ENCODE measurements at regions not wholly inside any gene's neighbourhood (a gene's known extent, or its start where the extent isn't known, plus 50 kb on each side); places are given as distances from the start of the nearest gene placed in this dataset.

GRCh38 chr12:84375449-84376170, 537.0 kb downstream of the SLC6A15 start:
- DNase-seq = peak; percentile 21

GRCh38 chr12:84362552-84362897, 550.1 kb downstream of the SLC6A15 start:
- DNase-seq = no peak

GRCh38 chr12:84361651-84362551, 550.7 kb downstream of the SLC6A15 start:
- DNase-seq = no peak

GRCh38 chr12:84357314-84357713, 555.3 kb downstream of the SLC6A15 start:
- DNase-seq = no peak

GRCh38 chr12:84356224-84356623, 556.4 kb downstream of the SLC6A15 start:
- no peak for DNase-seq

DNA sequence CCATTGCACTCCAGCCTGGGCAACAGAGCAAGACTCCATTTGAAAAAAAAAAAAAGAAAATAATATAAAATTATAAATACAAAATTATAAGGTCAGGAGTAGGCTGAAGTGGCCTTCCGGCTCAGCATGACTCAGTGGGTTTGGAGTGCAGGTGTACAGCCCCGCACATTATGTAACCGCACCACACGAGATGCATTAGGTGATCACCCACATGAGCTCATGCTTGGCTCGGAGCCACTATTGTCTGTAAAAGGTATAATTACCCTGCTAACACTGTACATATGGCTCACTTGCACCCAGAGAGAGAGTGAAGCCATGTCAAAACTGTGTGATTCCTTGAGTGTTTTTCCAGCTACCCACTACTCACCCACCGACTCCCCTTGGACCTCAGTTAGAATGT, 557.0 kb downstream of the SLC6A15 start:
- DNase-seq = no peak

- no peak for DNase-seq
Measured at GRCh38 chr12:84348582-84348981, 564.0 kb downstream of the SLC6A15 start.

DNA sequence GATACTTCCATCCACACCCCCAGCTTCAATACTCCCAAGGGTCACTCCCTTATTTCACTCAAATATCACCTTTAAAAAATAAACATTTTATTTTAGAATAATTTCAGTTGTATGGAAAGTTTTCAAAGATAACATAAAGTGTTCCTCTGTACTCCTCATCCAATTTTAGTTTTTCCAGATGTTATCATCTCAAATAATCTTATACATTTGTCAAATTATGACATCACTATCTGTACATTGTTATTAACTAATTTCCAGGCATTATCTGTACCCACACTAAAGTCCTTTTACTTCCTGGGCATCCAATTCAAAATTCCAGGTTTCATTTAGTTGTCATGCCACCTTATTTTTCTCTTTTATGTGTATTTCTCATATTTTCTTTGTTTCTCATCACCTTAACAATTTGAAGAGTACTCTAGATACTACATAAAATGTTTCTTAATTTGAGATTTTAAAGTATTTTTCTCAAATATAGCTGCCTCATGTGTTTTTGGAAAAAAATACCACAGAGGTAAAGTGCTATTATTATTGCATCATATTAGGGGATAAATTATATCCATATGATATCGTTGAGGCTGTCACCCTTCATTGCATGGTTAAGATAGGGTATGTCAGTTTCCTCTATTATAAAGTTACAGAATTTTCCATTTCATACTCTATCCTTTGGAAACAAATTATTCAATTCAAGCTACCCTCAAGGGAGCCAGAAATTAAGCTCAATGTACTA, 571.0 kb downstream of the SLC6A15 start:
- no peak for DNase-seq

- DNase-seq = no peak
Measured at GRCh38 chr12:84336231-84336630, 576.4 kb downstream of the SLC6A15 start.

DNA sequence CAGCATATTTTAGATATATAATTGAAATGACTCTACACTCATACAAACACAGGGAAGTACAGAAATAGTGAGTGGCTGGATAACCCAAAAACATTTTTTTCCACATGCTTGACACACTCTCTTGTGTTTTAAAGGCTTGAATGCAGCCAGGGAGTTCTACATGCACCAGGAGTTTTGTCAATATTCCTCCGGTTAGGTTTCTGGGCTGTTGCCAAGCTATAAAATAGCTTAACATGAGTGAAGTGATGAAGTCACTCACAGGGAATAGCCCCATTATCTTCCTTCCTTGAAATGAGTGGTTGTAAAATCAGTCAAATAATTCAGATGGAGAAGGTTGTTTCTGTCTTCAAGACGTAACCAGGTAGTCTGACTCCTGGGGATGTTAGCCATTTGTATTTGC, 582.7 kb downstream of the SLC6A15 start:
- DNase-seq = peak; percentile 7

DNA sequence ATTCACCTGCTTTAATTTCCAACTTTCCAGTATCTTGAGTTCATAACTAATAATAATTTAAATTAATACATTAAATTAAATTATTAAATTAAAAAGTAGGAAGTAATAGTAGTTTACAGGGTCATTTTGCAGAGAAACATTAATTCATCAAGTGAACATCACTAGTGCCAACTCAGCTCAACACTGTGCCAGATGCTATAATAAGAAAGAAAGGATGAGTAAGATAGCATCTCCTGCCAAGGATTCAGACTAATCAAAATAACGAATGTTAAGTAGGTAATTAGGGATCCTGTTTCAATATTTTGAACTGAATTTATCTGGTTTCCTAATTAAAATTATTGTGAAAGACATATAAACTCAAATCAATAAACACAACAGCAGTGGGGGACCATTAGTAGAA, 596.7 kb downstream of the SLC6A15 start:
- DNase-seq = no peak

GRCh38 chr12:84313323-84313675, 599.3 kb downstream of the SLC6A15 start:
- DNase-seq = no peak

DNA sequence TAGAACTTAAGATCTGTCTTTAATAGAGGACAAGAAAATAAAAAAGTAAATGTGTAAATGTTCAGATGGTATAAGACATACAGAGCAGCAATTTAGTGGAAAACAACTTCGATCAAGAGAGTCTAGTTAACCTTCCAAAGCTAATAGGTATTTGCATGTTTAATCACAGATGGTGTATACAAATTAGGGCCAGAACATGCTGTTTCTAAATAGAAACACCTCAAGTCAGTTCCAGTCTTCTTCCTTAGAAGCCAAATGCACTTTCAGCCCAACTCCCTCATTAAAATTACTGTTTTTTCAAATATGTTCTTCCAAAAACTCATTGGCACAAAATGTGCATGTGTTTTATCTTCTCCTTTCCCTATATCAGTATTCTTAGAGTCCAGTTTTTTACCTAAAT, 604.4 kb downstream of the SLC6A15 start:
- DNase-seq = no peak

DNA sequence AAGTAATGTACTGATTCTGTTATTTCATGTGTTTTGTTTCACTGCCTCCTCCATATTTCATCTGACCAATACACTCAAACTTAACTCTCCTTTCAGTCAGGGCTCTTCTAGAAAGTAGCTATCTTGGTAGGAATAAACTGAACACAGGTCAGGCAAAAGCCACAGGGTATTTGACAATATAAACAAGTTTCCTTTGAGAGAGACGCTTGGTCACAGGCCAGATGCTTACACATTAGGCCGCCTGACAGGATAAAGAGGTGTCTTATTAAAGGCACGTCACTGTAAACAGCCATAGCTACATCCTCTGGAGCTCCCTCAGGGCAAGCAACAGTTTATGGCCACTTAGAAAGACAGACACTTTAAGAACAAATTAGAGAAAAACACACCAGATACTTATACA, 607.5 kb downstream of the SLC6A15 start:
- DNase-seq = no peak

DNA sequence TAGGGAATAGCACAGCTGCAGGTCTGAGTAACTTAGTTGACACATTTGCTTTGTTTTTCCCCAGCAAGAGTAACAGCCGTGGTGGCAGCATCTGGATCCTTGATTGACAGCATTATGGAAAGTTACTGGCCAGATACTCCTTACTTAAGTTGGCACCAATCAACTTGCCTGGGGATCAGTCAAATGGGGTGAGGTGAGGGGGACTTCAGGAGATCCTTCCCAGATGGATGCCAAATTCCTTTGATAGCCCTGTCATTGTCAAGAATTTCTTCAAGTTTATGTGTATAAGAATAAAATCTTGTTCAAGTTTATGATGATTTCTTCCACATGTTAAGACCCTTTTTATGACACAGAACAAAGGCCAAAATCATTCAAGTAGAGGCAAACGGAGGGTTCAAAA, 618.4 kb downstream of the SLC6A15 start:
- no peak for DNase-seq

DNA sequence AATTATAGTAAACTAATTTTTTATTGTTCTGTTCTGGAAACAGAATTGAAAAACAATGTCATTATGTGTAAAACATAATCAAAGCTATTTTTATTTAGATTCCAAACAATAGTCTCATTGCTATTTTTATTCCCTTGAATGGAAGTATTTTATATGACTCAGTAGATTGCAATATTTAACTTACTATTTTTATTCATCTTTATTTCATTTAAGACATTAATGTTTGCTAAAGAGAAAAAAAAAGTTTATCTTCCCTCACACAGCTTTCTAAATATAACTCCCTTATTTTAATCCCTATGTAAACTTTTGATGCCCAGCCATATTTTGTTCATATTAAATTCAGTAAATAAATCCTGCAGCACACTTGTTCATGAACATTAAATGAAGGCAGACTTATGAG, 622.4 kb downstream of the SLC6A15 start:
- no peak for DNase-seq

- no peak for DNase-seq
Measured at GRCh38 chr12:84277986-84278385, 634.6 kb downstream of the SLC6A15 start.

GRCh38 chr12:84276215-84276614, 636.4 kb downstream of the SLC6A15 start:
- no peak for DNase-seq

DNA sequence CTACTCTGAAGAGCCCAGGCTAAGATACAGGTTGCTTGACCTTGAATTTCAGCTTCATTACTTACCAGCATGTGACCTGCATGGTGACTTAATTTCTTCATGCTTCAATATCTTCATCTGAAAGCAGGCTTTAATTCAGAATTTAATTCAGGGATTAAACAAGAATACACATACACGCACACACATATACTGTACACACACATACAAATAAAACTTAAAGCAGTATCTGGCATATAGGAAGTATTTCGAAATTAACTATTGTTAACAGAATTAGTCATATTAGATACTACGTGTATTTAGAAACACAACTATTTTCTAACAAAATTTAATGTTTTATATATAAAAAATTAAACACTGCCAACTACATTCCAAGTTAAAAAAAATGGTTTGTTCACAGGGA, 640.3 kb downstream of the SLC6A15 start:
- DNase-seq = no peak

DNA sequence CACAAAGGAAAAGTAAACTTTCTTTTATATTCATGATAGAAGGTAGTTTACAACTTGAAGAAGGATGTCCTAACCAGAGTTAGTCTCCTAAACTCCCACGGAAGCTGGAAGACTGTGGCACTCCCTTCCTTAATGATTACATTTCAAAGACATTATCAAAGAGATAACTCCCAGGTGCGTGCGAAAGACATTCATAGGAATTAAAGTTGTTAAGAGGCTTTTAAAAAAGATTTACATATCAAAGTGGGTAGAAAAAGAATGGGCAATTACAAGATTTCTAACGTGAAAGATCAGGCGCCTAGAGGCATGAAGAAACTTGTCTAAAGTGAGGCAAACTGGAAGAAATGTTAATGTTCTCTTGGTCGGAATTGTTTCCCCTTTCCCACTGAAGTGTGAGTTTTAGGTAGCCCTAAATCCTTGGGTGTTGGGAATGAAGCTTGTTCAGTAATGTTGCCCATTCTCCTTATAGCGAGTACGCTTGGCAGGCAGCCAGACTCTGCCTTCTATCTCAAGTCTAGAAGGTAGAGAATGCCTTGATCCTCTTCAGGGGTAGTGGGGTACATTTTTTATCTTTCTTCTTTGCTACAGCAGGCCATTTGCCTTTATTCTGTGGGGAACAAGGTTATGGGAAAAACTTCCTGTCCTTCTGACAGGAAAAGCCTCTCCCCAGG, 642.0 kb downstream of the SLC6A15 start:
- DNase-seq = no peak

- no peak for DNase-seq
Measured at GRCh38 chr12:84247931-84248330, 664.7 kb downstream of the SLC6A15 start.

GRCh38 chr12:84243686-84244085, 668.9 kb downstream of the SLC6A15 start:
- no peak for DNase-seq

- DNase-seq = no peak
Measured at GRCh38 chr12:84222841-84223240, 689.8 kb downstream of the SLC6A15 start.
